SK-N-SH (cell line): ENCODE measurements at regions not wholly inside any gene's neighbourhood (a gene's known extent, or its start where the extent isn't known, plus 50 kb on each side); places are given as distances from the start of the nearest gene placed in this dataset.

Experiments used
- CTCF ChIA-PET: fragments of 300-600, 350-600 bp; formaldehyde crosslinking; extraction: SDS; loops from one replicate; lab custom pipeline; 2021; lab: Yijun Ruan, JAX
- POLR2A ChIA-PET: fragments of 350-600 bp; sonication (Branson Sonifier 250); formaldehyde crosslinking; extraction: SDS; loops from one replicate; lab custom pipeline; 2020; ENCODE audit warnings: antibody characterized with exemption, inconsistent platforms; lab: Yijun Ruan, JAX
- DNase-seq: peaks from one replicate; pipeline ENCODE4 v3.0.0; 2012
- H2AFZ ChIP-seq: fragments of 200-600 bp; sonication (generic); 2 replicates; pipeline ENCODE4 v1.8.1; 2016; ENCODE audit warnings: antibody characterized with exemption, mild to moderate bottlenecking, low read depth
- H3F3A ChIP-seq: fragments of 200-600 bp; sonication (generic); replicated peaks from 2 replicates; pipeline ENCODE3; 2016; ENCODE audit warnings: antibody characterized with exemption, mild to moderate bottlenecking; ENCODE audit not compliant: insufficient read depth
- H3K27ac ChIP-seq, 2 experiments: fragments of 200-500 bp in 1 of 2; fragments of 200-600 bp in 1 of 2; sonication (Bioruptor generic) in 1 of 2; sonication (generic), shearing (Covaris generic) in 1 of 2; 2 replicates each; pipeline versions ENCODE4 v1.5.1 to v1.6.1; 2014 to 2016; ENCODE audit warnings: low read depth in 2 of 2, inconsistent platforms in 1 of 2, low read length in 1 of 2, mild to moderate bottlenecking in 1 of 2, mixed read lengths in 1 of 2
- H3K27me3 ChIP-seq: fragments of 200-600 bp; sonication (generic), shearing (Covaris generic); 2 replicates; pipeline ENCODE4 v1.6.1; 2016; ENCODE audit warnings: mixed run types; ENCODE audit not compliant: insufficient read depth
- H3K36me3 ChIP-seq, 2 experiments: fragments of 200-500 bp in 1 of 2; fragments of 200-600 bp in 1 of 2; sonication (Bioruptor generic) in 1 of 2; sonication (generic) in 1 of 2; replicated peaks in 1 of 2; 2 replicates each; pipeline versions ENCODE3 to v1.5.1; 2014 to 2016; ENCODE audit warnings: low read length in 1 of 2, mild to moderate bottlenecking in 1 of 2; ENCODE audit not compliant: insufficient read depth in 2 of 2, control insufficient read depth in 1 of 2
- H3K4me1 ChIP-seq, 2 experiments: fragments of 200-500 bp in 1 of 2; fragments of 200-600 bp in 1 of 2; sonication (Bioruptor generic) in 1 of 2; sonication (generic), shearing (Covaris generic) in 1 of 2; 2 replicates each; pipeline versions ENCODE4 v1.5.1 to v1.6.1; 2014 to 2016; ENCODE audit warnings: low read depth in 1 of 2, low read length in 1 of 2, mixed run types in 1 of 2; ENCODE audit not compliant: insufficient read depth in 2 of 2, control insufficient read depth in 1 of 2
- H3K4me2 ChIP-seq: fragments of 200-600 bp; sonication (generic), shearing (Covaris generic); 2 replicates; pipeline ENCODE4 v1.6.1; 2017; ENCODE audit warnings: mixed run types
- H3K4me3 ChIP-seq, 2 experiments: fragments of 200-500 bp in 1 of 2; fragments of 200-600 bp in 1 of 2; sonication (Bioruptor generic) in 1 of 2; sonication (generic), shearing (Covaris generic) in 1 of 2; 2 replicates each; pipeline versions ENCODE4 v1.5.1 to v1.8.1; 2014 to 2016; ENCODE audit warnings: low read depth in 2 of 2, inconsistent platforms in 1 of 2, low read length in 1 of 2, mild to moderate bottlenecking in 1 of 2, mixed read lengths in 1 of 2, moderate library complexity in 1 of 2
- H3K79me2 ChIP-seq: fragments of 200-600 bp; sonication (generic); 2 replicates; pipeline ENCODE4 v1.8.1; 2017; ENCODE audit warnings: mild to moderate bottlenecking; ENCODE audit not compliant: insufficient read depth
- H3K9ac ChIP-seq: fragments of 200-600 bp; sonication (generic); 2 replicates; pipeline ENCODE4 v1.6.1; 2017; ENCODE audit warnings: mixed run types
- H3K9me2 ChIP-seq: fragments of 200-600 bp; sonication (generic); 2 replicates; pipeline ENCODE4 v1.6.1; 2017; ENCODE audit warnings: mixed run types
- H3K9me3 ChIP-seq: fragments of 200-600 bp; sonication (generic); 2 replicates; pipeline ENCODE4 v1.6.1; 2017; ENCODE audit warnings: mixed run types, mild to moderate bottlenecking, moderate library complexity
- H4K20me1 ChIP-seq: fragments of 200-600 bp; sonication (generic); 2 replicates; pipeline ENCODE4 v1.6.1; 2017; ENCODE audit warnings: mild to moderate bottlenecking, mixed run types; ENCODE audit not compliant: insufficient read depth
- ELF1 ChIP-seq: IDR thresholded peaks from 2 replicates; pipeline ENCODE4 v1.4.0; 2012
- FOSL2 ChIP-seq: IDR thresholded peaks from 2 replicates; pipeline ENCODE4 v1.4.0; 2012; ENCODE audit warnings: low read depth, mild to moderate bottlenecking, moderate library complexity, borderline replicate concordance
- FOXJ3 ChIP-seq: sonication (generic); formaldehyde crosslinking; IDR thresholded peaks from 2 replicates; pipeline ENCODE4 v1.5.1; 2020; ENCODE audit warnings: mild to moderate bottlenecking, missing genetic modification reagents
- FOXM1 ChIP-seq: IDR thresholded peaks from 2 replicates; pipeline ENCODE4 v1.4.0; 2012; ENCODE audit warnings: low read depth, mild to moderate bottlenecking
- GATA2 ChIP-seq: sonication (generic); formaldehyde crosslinking; IDR thresholded peaks from 2 replicates; pipeline ENCODE4 v1.5.0; 2020; ENCODE audit warnings: mild to moderate bottlenecking, missing genetic modification reagents
- JUND ChIP-seq: IDR thresholded peaks from 2 replicates; pipeline ENCODE4 v1.4.0; 2012
- MEF2A ChIP-seq: IDR thresholded peaks from 2 replicates; pipeline ENCODE4 v1.4.0; 2012; ENCODE audit warnings: low read depth, borderline replicate concordance
- MXI1 ChIP-seq: IDR thresholded peaks from 2 replicates; pipeline ENCODE4 v1.6.1; 2012; ENCODE audit warnings: mild to moderate bottlenecking, low read depth, low read length, improper control_type of control experiment
- NFIC ChIP-seq: IDR thresholded peaks from 2 replicates; pipeline ENCODE4 v1.4.0; 2012; ENCODE audit warnings: borderline replicate concordance
- NRF1 ChIP-seq: IDR thresholded peaks from 2 replicates; pipeline ENCODE4 v1.6.1; 2012; ENCODE audit warnings: low read depth, mild to moderate bottlenecking, low read length
- POLR2AphosphoS5 ChIP-seq: IDR thresholded peaks from 2 replicates; pipeline ENCODE4 v1.6.1; 2012; ENCODE audit warnings: low read depth, low read length
- RFX5 ChIP-seq: IDR thresholded peaks from 2 replicates; pipeline ENCODE4 v1.6.1; 2012; ENCODE audit warnings: mild to moderate bottlenecking, improper control_type of control experiment, low read length
- SIN3A ChIP-seq: IDR thresholded peaks from 2 replicates; pipeline ENCODE4 v1.6.1; 2012; ENCODE audit warnings: low read depth, mild to moderate bottlenecking, low read length, moderate library complexity, borderline replicate concordance
- TAF1 ChIP-seq: IDR thresholded peaks from 2 replicates; pipeline ENCODE4 v1.6.1; 2012; ENCODE audit warnings: low read depth, mild to moderate bottlenecking, low read length, moderate library complexity, borderline replicate concordance
- TCF12 ChIP-seq: IDR thresholded peaks from 2 replicates; pipeline ENCODE4 v1.4.0; 2012
- TEAD4 ChIP-seq: IDR thresholded peaks from 2 replicates; pipeline ENCODE4 v1.4.0; 2012; ENCODE audit warnings: mild to moderate bottlenecking, borderline replicate concordance; ENCODE audit not compliant: insufficient read depth
- WGBS: methylation state at CpG from one replicate; pipeline ENCODE4 v1.1.6; 2017; ENCODE audit warnings: low lambda C conversion rate; 5-methylcytosine and 5-hydroxymethylcytosine counted together
- TF ChIP-seq, protein P1 (sequence below): IDR thresholded peaks from 2 replicates; pipeline ENCODE4 v1.6.1; 2012; ENCODE audit warnings: mild to moderate bottlenecking, low read depth, low read length, moderate library complexity
- TF ChIP-seq, protein P2 (sequence below): IDR thresholded peaks from 2 replicates; pipeline ENCODE4 v1.4.0; 2012; ENCODE audit warnings: low read depth

DNA sequence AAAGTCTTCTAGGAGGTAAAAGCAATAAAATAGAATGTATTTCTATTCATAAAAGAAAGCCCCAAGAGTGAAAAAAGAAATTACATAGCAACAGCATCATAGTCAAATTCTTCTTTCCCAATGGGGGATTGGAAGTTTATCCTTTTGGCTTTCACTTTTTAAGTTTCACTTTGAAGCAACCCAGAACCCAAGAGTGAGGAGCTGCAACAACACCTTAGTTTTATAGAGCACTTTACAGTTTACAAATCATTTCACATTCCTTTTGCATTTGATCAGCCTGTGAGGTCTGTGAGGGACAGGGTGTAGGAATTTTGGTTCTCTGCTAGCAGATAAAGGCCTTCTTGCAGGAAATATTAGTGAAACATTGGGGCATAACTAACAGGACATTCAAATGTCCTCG is 112.0 kb upstream of the NDP start:
- Histone ChIP-seq H3K36me3 (no peaks in the 10 kb centered on the region), H3K27ac (no peak overlapping the region), H3K27me3 (no peaks in the 10 kb centered on the region; the same call in 1 of the 2 replicates), H3K9ac (no peak overlapping the region), H3K9me3 (no peaks in the 10 kb centered on the region), H3K4me1 (no peaks in the 10 kb centered on the region; a peak in 1 of 4 replicates), H3K4me2 (no peak overlapping the region), H3F3A (no peaks in the 10 kb centered on the region), H4K20me1 (no peaks in the 10 kb centered on the region), H2AFZ (no peak overlapping the region), H3K79me2 (no peaks in the 10 kb centered on the region), H3K9me2 (no peaks in the 10 kb centered on the region), H3K4me3 (no peak overlapping the region)
- DNase-seq = no peak
- ChIA-PET POLR2A (no interaction called here), CTCF (interaction anchor here (0.6 kb wide), 1 partner anchor 1037 kb away, joined by 3 read pairs; no protein-coding TSS in a partner anchor)
- TF ChIP-seq, protein P1, sequence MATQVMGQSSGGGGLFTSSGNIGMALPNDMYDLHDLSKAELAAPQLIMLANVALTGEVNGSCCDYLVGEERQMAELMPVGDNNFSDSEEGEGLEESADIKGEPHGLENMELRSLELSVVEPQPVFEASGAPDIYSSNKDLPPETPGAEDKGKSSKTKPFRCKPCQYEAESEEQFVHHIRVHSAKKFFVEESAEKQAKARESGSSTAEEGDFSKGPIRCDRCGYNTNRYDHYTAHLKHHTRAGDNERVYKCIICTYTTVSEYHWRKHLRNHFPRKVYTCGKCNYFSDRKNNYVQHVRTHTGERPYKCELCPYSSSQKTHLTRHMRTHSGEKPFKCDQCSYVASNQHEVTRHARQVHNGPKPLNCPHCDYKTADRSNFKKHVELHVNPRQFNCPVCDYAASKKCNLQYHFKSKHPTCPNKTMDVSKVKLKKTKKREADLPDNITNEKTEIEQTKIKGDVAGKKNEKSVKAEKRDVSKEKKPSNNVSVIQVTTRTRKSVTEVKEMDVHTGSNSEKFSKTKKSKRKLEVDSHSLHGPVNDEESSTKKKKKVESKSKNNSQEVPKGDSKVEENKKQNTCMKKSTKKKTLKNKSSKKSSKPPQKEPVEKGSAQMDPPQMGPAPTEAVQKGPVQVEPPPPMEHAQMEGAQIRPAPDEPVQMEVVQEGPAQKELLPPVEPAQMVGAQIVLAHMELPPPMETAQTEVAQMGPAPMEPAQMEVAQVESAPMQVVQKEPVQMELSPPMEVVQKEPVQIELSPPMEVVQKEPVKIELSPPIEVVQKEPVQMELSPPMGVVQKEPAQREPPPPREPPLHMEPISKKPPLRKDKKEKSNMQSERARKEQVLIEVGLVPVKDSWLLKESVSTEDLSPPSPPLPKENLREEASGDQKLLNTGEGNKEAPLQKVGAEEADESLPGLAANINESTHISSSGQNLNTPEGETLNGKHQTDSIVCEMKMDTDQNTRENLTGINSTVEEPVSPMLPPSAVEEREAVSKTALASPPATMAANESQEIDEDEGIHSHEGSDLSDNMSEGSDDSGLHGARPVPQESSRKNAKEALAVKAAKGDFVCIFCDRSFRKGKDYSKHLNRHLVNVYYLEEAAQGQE = no peak
- TF ChIP-seq NRF1 (no peak), TAF1 (no peak)
- TF ChIP-seq, protein P2, sequence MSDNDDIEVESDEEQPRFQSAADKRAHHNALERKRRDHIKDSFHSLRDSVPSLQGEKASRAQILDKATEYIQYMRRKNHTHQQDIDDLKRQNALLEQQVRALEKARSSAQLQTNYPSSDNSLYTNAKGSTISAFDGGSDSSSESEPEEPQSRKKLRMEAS = no peak
- WGBS = 20% methylated on average over 1 of the region's 1 CpG

DNA sequence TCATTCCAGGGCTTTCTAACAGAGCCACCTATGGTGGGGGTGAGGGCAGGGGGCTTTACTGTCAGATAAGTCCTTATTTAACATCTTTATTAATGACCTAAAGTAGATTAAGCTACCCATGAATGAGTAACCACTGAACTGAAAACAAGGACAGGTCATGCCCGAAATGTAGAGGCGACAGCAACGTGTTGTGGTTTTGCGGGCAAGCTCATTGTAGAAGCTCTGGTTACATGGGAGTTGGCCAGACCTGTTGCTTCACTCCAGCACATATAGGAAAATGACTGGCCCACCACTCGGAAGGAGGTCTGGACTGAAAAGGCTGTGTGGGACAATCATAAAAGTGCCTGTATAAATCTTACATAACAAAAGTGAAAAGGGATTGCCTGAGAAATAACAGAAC is 109.6 kb upstream of the NDP start:
- POLR2A ChIA-PET = no interaction called here
- no peak for TF ChIP-seq TCF12
- no peak for TF ChIP-seq NRF1
- no peak for TF ChIP-seq TAF1
- TF ChIP-seq FOXJ3 = no peak
- TF ChIP-seq ELF1 = no peak
- no peak for TF ChIP-seq FOSL2
- TF ChIP-seq MEF2A = no peak
- TF ChIP-seq, protein P2 = no peak
- TF ChIP-seq, protein P1 = no peak
- no peak for TF ChIP-seq NFIC
- TF ChIP-seq POLR2AphosphoS5 = no peak
- TF ChIP-seq SIN3A = no peak
- no peak for TF ChIP-seq GATA2 (CRISPR knock-in tag)
- TF ChIP-seq MXI1 = no peak
- no peak for TF ChIP-seq TEAD4
- TF ChIP-seq JUND = no peak
- TF ChIP-seq FOXM1 = no peak
- TF ChIP-seq RFX5 = no peak

More for the DNA sequence above, 109.6 kb upstream of the NDP start:
- H3K9me2 ChIP-seq = no peaks in the 10 kb centered on the region
- no peak overlapping the region for H3K9ac ChIP-seq
- no peaks in the 10 kb centered on the region for H4K20me1 ChIP-seq
- whole genome bisulfite sequencing = 41% methylated on average over 5 of the region's 5 CpGs
- H3K79me2 ChIP-seq = no peaks in the 10 kb centered on the region
- H3K4me2 ChIP-seq = no peak overlapping the region
- DNase-seq = no peak
- CTCF ChIA-PET = no interaction called here
- no peaks in the 10 kb centered on the region for H3F3A ChIP-seq
- no peak overlapping the region for H3K27ac ChIP-seq
- H3K36me3 ChIP-seq = no peaks in the 10 kb centered on the region
- H2AFZ ChIP-seq = no peak overlapping the region
- no peaks in the 10 kb centered on the region; the same call in 1 of the 2 replicates for H3K27me3 ChIP-seq
- no peak overlapping the region for H3K4me3 ChIP-seq
- no peaks in the 10 kb centered on the region for H3K4me1 ChIP-seq
- no peaks in the 10 kb centered on the region for H3K9me3 ChIP-seq
